Adrenal gland (tissue), 9 donors: ENCODE measurements at regions not wholly inside any gene's neighbourhood (a gene's known extent, or its start where the extent isn't known, plus 50 kb on each side); places are given as distances from the start of the nearest gene placed in this dataset.

Experiments
- DNase-seq, 7 donors: peaks; one replicate each; pipeline ENCODE4 v3.0.0-alpha.2; 2019 to 2020
- H3K27ac ChIP-seq, 5 donors: fragments of 200-600 bp; sonication (generic) in 4 of 5; 1 replicate in 3 of 5; 2 replicates in 2 of 5; pipeline versions ENCODE4 v1.5.1 to v1.8.0; 2016 to 2020; ENCODE audit warnings: mild to moderate bottlenecking in 1 of 5
- H3K27me3 ChIP-seq: fragments of 200-600 bp; 2 replicates; pipeline ENCODE4 v1.8.0; 2021
- H3K36me3 ChIP-seq, 2 donors: fragments of 200-600 bp; replicated peaks in 1 of 2; 1 replicate in 1 of 2; 2 replicates in 1 of 2; pipeline versions ENCODE4 v1.5.1 to v1.8.0; 2018 to 2022
- H3K4me1 ChIP-seq, 2 donors: fragments of 200-600 bp; replicated peaks in 1 of 2; 1 replicate in 1 of 2; 2 replicates in 1 of 2; pipeline versions ENCODE4 v1.5.1 to v1.8.0; 2018 to 2021
- H3K4me3 ChIP-seq, 4 donors: fragments of 200-600 bp; sonication (generic) in 3 of 4; one replicate each; pipeline ENCODE4 v1.5.1; 2016 to 2018
- H3K9me3 ChIP-seq, 3 donors: fragments of 200-600 bp; sonication (generic) in 1 of 3; replicated peaks in 1 of 3; 1 replicate in 2 of 3; 2 replicates in 1 of 3; pipeline versions ENCODE4 v1.5.1 to v1.8.0; 2016 to 2021
- CTCF ChIP-seq, 6 experiments: fragments of 450-650 bp in 4 of 6; fragments of 200-600 bp in 2 of 6; sonication (generic) in 1 of 6; IDR thresholded peaks; 1 replicate in 5 of 6; 2 replicates in 1 of 6; pipeline versions ENCODE4 v1.5.1 to v1.8.0; 2016 to 2021; ENCODE audit warnings: antibody characterized with exemption in 6 of 6, mild to moderate bottlenecking in 2 of 6, moderate library complexity in 1 of 6
- POLR2A ChIP-seq, 2 donors: fragments of 450-650 bp; IDR thresholded peaks; one replicate each; pipeline ENCODE4 v1.6.1; 2017; ENCODE audit warnings: antibody characterized with exemption in 2 of 2, mild to moderate bottlenecking in 2 of 2, moderate library complexity in 1 of 2
- WGBS, 4 donors: extraction: QIAGEN DNeasy Blood & Tissue Kit in 2 of 4; methylation state at CpG; one replicate each; pipeline versions ENCODE4 v1.1.5 to v1.1.7; 2013 to 2017; 5-methylcytosine and 5-hydroxymethylcytosine counted together
- intact Hi-C, 2 donors: fragments of 100-400 bp; cut with DNase I; formaldehyde crosslinking; loops; one replicate each; pipeline versions ENCODE4 v1.14.1 to v1.15.0; 2022 to 2023
- donor health status: healthy with polysubstance abuse.
- donor health status: Bipolar disorder and iron deficiency.
- donor health status: DM: yes; HTN: yes; CAD: no.
- donor health status: DM: no; HTN: no; CAD: no.
- donor health status: DM: no; HTN: no; CAD: no.

- Histone ChIP-seq H3K27ac (no peak overlapping the region), H3K27me3 (no peaks in the 10 kb centered on the region), H3K36me3 (no peaks in the 10 kb centered on the region), H3K9me3 (no peaks in the 10 kb centered on the region), H3K4me3 (no peak overlapping the region), H3K4me1 (no peaks in the 10 kb centered on the region)
- intact Hi-C loops: no loop called here
- DNase-seq: no peak
- TF ChIP-seq CTCF (IDR thresholded peaks at IDR 0.05) (no peak), POLR2A (IDR thresholded peaks at IDR 0.05) (no peak)
Measured at GRCh38 chr4:160034501-160034900, 931.6 kb downstream of the RAPGEF2 start.

GRCh38 chr4:160038615-160039014 lies 935.7 kb downstream of the RAPGEF2 start:
- Histone ChIP-seq H3K27me3 (no peaks in the 10 kb centered on the region), H3K36me3 (no peaks in the 10 kb centered on the region), H3K27ac (no peak overlapping the region), H3K9me3 (no peaks in the 10 kb centered on the region), H3K4me3 (no peak overlapping the region), H3K4me1 (no peaks in the 10 kb centered on the region)
- DNase-seq: no peak
- WGBS, 4 donors: 41 to 55% (median 44%) methylated on average over 2 of the region's 2 CpGs
- TF ChIP-seq POLR2A (IDR thresholded peaks at IDR 0.05) (no peak), CTCF (IDR thresholded peaks at IDR 0.05) (no peak)
- intact Hi-C loops: no loop called here

- H3K27ac ChIP-seq: no peak overlapping the region
- no peaks in the 10 kb centered on the region for H3K4me1 ChIP-seq
- no peaks in the 10 kb centered on the region for H3K9me3 ChIP-seq
- H3K27me3 ChIP-seq: no peaks in the 10 kb centered on the region
- H3K4me3 ChIP-seq: no peak overlapping the region
- no peak for TF ChIP-seq CTCF (IDR thresholded peaks at IDR 0.05)
- no peak for TF ChIP-seq POLR2A (IDR thresholded peaks at IDR 0.05)
- no peak for DNase-seq
- 53 to 79% (median 65%) methylated on average over 2 of the region's 2 CpGs for WGBS, 4 donors
- H3K36me3 ChIP-seq: no peaks in the 10 kb centered on the region
- intact Hi-C loops: no loop called here
Measured at GRCh38 chr4:160044693-160045092, 941.8 kb downstream of the RAPGEF2 start.

GRCh38 chr4:160082432-160083207 lies 979.7 kb downstream of the RAPGEF2 start:
- Histone ChIP-seq H3K4me1 (no peaks in the 10 kb centered on the region), H3K36me3 (no peaks in the 10 kb centered on the region), H3K4me3 (no peak overlapping the region), H3K27me3 (no peaks in the 10 kb centered on the region), H3K9me3 (no peaks in the 10 kb centered on the region), H3K27ac (no peak overlapping the region)
- intact Hi-C loops: no loop called here
- TF ChIP-seq POLR2A (IDR thresholded peaks at IDR 0.05) (no peak), CTCF (IDR thresholded peaks at IDR 0.05) (no peak)
- no peak for DNase-seq
- WGBS, 4 donors: 60 to 67% (median 64%) methylated on average over 2 of the region's 2 CpGs
